ENCODE measurements at regions not wholly inside any gene's neighbourhood (a gene's known extent, or its start where the extent isn't known, plus 50 kb on each side); places are given as distances from the start of the nearest gene placed in this dataset.
"Not testable (repeated sequence)": the region's sequence is repeated elsewhere in the genome, so short reads cannot be mapped to it uniquely, and the experiment has no call there.

DNA sequence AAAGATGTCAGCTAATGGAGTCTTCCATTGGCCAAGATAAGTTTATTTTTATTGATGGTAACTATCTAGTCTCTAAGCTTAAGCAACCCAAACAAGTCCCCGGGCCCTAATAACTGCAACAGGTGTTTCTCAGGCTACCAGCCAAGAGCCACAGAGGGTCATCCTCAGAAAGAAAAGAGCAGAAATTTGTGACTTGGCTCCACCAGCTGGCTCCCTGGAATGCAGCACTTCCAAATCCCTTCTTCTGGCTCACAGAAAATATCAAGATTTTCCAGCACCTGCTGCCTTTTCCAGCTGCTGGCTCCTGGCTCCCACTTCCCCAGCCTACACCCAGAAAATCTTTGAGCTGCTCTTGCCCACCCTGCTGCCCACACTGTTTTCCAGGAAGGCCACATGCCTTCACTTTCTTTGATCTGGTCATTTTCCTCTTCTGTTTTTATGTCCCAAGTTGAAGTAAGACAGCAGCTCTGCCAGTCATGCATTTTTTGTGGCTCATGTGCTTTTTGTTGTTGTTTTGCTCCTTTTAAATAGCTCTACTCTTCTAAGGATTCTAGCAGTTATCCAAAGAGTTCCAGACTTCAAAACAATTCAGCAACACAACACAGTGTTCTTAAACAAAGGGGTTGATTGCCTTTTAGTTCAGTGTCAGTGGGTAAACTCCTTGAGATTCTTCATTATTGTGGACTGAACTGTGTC, 151.0 kb upstream of the SMLR1 start:
- peak; percentile 81 for DNase-seq

DNA sequence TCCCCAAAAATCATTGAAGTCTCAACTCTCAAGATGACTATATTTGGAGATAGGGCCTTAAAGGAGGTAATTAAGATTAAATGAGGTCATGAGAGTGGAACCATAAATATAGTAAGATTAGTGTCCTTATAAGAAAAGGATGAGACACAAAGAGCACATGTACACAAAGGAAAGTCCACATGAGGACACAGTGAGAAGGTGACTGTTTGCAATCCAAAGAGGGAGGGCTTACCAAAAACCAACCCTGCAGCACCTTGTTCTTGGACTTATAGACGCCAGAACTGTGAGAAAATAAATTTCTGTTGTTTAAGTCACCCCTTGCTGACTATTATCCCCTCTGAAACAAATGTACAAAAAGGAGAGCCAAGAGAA, 150.4 kb upstream of the SMLR1 start:
- no peak for DNase-seq

DNA sequence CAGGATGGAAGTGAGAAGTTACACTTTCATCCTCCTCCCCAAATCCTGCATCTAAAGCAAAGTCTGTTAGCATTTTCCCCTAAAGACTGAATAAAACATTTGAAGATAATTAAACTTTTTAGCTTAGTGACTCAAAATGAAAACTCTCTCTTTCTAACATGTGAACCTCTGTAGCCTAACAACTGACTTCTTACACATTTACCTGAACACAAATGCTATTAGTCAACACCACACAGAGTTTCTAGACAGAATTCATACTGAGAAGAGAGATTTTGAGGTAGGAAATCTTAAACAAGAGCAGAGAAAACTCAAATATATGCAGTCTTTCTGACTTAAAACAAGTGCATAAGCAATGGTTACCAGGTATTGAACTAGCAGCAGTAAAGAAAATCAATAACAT, 149.9 kb upstream of the SMLR1 start:
- no peak for DNase-seq

DNA sequence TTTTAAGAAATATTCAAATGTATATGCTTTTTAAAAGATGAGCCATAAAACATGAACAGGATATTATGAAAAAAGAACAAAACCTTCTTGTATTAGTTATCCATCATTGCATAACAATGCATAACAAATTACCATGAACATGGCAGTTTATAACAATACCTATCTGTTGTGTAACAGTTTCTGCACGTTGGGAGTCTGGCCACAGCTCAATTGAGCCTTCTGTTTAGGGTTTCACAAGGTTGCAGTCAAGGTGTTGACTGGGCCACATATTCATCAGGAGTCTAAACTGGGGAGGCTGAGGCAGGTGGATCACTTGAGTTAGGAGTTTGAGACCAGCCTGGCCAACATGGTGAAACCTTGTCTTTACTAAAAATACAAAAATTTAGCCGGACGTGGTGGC, 149.4 kb upstream of the SMLR1 start:
- no peak for DNase-seq

DNA sequence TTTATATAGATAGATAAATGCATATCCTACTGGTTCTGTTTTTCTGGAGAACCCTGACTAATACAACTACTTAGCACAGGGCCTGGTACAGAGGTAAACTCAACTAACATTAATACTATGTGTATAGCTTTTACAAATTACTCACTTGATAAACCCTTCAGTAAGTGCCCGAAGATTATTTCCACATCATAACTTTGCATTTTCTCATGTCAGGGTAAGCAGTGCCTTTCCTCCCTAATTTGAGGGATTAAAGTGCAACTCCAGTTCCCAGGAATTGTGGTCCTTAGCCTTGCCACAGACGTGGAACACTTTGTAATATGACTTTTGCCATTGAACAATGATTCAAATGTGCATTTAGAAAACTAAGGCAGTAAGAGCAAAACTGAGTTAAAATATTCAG, 147.5 kb upstream of the SMLR1 start:
- DNase-seq = no peak

DNA sequence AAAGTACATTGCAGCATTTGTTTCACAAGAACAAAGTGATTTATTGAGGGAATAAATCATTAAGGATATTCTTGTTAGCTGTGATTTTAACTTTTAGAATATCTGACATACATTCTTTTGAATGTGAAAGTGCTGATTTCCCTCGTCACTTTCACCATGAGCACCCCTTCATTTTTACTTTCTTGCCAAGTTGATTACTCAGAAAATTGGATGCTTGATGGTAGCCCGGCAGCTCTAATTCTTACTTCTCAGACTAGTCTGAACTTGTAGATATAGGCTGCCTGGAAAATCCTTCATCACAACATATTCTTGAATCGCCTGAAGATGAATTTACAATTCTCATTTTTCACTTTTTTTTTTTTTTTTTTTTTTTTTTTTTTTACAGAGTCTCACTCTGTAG, 147.1 kb upstream of the SMLR1 start:
- no peak for DNase-seq

DNA sequence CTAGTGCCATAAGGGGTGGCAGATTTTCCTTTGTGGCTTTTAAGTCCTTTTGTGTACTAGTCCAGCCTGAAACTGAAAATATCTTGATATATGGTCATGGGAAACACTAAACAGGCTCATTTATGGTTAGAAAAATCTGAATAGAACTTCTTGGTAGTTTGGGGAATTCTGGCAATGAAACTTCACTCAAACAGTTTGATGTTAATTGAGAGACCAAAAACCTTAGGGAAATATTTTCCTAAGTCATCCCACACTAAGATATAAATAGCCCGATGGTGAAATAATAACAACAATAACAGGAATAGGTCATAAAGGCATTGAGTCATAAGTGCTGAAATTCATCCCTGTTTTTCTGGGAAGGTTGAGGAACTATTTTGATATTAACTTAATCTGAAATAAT, 146.2 kb upstream of the SMLR1 start:
- DNase-seq = no peak

DNA sequence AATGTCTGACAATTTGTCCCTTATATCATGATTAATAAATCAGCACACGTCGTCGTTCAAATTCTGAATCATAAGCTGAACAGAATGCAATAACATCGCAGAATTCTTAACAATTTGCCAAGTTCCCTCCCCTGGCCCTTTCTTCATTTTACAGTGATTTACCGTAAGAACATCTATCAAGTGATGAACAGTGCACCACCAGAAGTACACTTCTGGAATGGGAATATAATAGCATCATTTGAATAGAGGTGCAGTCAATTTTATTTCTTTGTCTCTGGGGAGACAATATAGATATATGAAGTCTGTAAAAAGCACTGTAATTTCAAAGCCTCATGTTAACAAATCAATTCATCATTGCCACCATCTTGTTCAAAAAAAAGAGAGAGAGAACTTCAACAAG, 145.1 kb upstream of the SMLR1 start:
- no peak for DNase-seq

DNA sequence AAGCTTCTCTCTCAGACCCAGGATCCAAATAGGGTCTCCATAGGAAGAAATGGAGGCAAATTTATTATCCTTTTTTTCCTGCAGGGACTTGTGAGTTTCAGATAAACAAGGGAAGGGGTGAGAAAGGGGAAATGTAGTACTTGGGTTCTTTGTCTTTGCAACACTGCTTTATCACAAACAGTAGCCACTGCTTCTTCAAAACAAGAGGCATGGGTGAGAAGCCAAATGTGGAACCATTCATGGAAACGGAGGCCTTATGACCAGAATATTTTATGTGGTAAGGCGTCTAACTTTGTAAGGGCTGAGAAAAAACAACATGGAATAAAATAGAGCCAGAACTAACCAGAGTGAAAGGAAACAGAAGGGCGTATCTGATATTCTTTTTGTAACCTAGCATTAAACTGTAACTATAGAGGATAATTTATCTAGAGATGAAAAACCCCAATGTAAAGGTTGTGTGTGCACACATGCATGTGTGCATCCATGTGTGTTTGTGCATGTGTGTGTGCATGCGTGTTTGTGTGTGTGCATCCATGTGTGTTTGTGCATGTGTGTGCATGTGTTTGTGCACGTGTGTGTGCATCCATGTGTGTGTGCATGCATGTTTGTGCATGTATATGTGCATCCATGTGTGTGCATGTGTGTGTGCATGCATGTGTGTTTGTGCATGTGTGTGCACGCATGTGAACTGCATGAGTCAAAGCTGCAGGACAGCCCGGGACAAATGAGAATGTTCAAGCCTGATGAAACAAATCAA, 143.3 kb upstream of the SMLR1 start:
- no peak for DNase-seq

DNA sequence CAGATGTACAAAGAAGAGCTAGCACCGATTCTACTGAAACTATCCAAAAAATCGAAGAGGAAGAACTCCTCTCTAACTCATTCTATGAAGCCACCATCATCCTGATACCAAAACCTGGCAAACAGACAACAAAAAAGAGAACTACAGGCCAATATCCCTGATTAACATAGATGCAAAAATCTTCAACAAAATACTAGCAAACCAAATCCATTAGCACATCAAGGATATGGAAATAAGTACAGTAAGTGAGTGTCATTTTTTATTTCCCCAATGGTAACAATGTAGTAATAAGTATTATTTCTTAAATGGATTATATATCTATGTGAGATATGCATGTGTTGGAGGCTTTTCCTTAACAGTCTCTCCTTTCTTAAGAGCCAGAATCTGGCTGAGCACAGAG, 134.5 kb upstream of the SMLR1 start:
- DNase-seq = no peak

DNA sequence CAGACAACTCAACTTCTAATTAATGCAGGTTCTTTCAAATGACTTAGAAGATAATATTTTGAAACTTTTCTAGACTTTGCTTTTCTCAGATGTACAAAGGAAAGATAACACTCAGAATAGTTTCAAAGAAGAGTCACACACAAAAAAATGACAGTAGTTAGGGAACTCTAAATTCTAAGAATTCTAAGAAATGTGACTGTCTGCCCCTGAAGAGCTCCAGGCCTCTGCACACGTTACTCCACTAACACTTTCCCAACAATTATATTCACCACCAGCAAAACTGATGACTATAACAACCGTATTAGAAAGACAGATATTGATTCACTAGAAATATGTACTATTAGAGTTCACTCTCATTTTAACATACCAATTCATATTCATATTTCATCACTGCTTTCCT, 133.3 kb upstream of the SMLR1 start:
- DNase-seq = no peak

DNA sequence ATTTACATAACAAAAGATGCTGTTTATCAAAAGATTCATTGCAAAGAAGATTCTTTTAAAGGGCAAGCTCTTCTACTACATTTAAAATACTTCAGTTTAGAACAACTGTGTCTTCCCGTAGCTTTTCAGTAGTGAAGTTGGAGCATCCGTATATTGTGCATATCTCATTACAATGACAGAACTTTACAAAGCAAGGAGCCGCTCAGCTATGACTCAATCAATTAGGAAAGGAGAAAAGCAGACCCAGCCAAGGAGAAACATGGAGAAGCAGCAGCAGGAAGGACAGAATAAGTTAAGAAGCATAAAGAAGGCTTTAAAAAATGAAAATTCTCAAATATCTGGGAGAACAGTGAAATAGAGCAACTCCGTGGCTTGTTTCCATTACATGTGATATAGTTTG, 132.6 kb upstream of the SMLR1 start:
- DNase-seq = no peak

DNA sequence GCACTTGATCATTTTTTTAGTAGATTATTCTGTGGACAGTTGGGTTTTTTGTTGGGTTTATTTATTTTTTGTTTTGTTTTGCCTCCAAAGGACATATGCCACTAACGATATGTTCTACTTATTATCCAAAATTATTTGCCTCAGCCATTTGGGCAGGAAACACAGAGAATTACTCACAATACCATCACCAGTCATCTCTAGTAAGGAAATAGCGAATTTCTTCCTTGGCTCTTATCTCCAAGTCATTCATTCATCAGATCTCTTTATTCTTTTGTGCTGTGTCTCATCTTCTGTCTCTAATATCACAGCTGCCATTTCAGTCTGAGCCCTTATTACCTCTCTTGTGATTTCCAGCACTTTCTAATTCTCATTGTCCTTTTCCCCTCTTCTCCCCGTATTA, 130.4 kb upstream of the SMLR1 start:
- DNase-seq = no peak

DNA sequence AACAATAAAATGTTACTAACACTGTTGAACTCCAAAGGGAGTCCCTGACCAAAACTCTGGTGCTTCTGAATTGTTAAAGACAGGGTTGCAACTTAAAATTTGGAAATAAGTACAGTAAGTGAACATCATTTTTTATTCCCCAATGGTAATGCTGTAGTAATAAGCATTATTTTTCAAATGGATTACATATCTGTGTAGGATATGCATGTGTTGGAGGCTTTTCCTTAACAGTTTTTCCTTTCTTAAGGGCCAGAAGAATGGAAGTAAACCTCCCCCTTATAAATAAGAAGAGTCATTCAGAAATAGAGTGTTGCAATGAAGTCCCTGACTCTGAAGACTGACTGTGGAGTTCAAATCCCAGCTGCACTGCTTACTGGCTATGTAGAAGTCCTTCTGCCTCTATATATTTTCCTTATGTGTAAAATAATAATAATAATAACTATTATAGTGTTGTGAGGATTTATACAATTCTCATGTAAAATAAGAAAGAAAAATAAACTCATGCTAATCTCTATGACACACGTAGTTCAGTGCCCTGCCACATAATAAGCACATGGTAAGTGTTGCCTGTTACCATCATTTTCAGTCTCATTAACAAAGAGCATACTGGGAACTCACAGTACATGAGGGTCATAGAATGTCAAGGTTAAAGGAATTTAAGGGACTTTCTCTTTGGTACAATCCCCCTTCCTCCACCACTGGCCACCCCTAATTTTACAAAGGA, 129.8 kb upstream of the SMLR1 start:
- DNase-seq = no peak

DNA sequence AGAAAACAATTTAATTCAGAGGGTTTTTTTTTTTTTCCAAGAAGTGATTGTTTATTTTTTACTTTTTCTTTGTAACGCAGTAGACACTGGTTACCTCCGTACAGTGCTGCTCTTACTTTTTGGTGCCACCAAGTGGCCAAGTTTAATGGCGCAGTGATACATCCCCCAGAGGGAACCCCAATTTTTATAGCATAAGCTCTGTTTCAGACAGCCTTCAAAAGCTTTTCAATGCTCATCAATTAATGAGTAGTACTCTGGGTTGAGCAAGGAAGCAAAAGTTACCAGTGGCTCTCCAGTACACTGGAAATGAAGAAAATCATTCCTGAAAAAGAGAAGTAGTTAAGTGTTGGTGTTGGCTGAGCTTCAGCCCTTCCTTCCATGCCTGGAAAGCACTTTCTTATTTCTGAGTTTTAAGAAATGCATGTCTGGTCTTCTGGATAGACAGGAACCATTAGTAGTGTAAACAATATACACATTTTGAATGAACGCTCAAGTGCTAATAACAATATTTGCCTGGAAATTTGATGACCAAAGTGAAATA, 129.1 kb upstream of the SMLR1 start:
- peak; percentile 41 for DNase-seq

DNA sequence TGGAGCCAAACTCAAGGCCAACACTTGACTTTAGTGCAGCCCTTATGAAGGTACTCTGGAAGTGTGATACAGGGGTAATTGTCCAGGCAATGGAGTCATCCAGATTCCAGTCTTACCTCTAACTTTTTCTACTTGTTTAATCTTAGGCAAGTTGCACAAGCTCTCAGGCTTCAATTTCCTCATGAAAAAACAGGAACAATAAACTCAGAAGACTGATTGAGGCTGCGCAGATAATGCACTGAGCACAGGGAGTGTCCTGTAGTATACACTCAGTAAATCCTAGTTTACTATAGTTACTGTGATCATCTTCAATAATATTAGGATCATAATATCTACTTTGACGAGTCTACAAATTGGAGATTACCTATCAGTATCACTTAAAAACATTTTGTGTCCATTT, 127.5 kb upstream of the SMLR1 start:
- DNase-seq = no peak

DNA sequence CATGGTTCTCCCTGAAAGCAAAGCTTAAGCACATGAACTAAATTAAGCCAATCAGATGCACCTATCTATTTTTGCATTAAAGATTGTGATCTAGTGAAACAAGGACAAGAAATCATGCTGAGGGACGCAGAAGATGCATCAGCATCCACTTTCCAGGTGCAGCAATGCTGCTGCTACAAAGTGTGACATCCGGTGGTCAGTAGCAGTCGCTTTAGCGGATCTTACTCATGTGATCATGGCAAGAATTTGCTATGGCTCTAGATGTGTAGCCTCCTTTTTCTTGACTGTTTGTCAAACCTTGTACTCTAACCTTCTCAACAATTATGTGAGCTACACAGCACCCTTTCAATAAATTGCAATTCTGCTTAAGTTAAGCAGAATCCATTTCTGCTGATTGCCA, 126.8 kb upstream of the SMLR1 start:
- DNase-seq = no peak

DNA sequence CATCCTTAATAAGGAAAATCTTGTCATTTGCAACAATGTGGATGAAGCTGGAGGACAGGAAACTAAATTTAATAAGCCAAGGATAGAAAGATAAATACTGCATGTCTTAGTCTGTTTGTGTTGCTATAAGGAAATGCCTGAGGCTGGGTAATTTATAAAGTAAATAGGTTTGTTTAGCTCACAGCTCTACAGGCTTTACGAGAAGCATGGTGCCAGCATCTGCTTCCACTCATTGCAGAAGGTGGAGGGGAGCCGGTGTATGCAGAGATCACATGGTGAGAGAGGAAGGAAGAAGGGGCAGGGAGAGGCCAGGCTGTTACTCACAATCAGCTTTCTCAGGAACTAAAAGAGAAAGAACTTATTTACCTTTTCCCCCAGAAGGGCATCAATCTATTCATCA, 118.9 kb upstream of the SMLR1 start:
- no peak for DNase-seq

DNA sequence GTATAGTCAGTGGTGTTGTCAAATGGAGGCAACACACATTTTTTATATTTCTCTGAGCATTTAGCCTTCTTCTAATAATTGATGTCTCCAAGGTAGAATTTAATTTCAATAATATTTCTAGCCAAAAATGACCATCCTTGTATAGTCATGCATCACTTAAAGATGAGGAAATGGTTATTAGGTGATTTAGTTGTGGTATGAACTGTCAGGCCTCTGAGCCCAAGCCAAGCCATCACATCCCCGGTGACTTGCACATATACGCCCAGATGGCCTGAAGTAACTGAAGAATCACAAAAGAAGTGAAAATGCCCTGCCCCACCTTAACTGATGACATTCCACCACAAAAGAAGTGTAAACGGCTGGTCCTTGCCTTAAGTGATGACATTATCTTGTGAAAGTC, 115.6 kb upstream of the SMLR1 start:
- DNase-seq = not testable (repeated sequence)

DNA sequence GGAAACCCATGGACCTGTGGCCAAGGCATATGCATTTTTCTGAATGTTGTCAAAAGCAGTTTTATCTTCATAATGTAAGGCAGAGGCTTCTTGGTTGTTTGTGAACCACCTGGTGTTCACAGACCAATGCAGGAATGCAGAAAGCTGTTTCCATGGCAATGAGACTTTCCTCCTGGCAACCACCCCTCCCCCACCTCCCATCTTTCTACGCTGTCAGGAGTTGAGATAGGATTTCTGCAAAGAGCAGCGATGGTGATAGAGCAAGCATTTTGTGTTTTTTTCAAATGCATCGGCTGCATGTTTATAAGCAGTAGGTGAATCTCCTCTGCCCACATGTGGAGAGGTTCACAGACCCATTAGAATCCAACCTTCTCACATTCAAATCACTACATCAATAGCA, 114.1 kb upstream of the SMLR1 start:
- DNase-seq = no peak

DNA sequence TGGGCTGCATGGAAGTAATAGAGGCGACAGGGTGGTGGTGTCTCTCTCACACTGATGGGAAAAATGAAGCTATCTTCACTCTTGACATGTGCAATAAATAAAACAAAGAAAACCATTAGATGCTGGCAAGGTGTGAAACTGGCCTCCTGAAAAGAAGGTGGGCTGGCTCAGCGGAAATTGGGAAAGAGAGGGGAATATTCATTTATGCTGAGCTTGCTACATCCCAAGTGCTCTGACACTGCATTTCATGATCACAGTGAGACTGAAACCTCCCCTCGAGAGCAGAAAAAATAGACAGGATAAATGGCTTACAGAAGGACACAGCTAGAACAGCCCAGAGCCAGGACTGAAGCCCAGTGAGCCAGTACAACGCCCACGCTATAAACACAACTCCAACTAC, 112.1 kb upstream of the SMLR1 start:
- DNase-seq = no peak

DNA sequence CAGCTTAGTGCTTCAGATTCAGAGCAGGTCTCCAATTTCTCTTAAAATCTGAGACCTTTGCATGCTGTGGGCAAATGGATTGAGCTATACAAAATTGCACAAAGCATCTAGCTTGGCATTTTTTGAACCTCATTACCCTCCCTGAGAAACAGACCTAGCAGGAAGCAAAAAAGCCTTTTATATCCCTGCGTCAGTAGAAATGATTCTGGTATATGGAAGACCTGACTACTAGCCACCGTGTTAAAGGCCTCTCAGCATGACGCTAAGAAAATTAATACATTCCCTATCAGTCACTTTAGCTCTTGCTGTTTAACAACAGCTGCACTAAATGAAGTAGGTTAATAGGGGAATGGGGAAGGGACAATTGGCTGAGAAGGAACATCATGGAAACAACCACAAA, 110.7 kb upstream of the SMLR1 start:
- no peak for DNase-seq

DNA sequence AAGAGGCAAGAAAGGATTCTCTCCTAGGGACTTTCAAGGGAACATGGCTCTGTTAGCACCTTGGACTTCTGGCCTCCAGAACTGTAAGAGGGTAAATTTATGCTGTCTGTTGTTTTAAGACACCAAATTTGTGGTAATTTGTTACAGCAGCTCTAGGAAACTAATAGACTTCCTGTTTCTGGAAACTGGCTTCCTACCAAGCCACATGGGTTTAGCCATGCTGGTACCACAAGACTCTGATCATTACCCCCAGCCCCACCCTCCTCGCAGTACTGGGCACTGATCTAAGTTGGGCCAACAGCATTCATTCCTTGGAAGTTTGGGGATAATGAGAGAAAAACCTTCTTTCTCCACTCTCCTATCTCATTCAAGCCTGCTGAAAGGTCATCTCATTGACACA, 109.5 kb upstream of the SMLR1 start:
- no peak for DNase-seq

Measured in right hindlimb (tissue), 1 donor.